ENCODE measurements at regions not wholly inside any gene's neighbourhood (a gene's known extent, or its start where the extent isn't known, plus 50 kb on each side); places are given as distances from the start of the nearest gene placed in this dataset.
"Not testable (repeated sequence)": the region's sequence is repeated elsewhere in the genome, so short reads cannot be mapped to it uniquely, and the experiment has no call there.

DNA sequence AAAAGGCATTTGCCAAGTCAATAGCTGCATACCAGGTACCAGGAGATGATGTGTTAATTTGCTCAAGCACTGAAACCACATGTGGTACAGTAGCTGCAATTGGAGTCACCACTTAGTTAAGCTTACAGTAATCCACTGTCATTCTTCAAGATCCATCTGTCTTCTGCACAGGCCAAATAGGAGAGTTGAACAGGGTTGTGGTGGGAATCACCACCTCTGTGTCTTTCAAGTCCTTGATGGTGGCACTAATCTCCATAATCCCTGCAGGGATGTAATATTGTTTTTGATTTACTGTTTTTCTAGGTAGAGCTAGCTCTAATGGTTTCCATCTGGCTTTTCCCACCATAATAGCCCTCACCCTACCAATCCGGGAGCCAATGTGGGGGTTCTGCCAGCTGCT lies 91.9 kb downstream of the FCRL5 start:
- DNase-seq: no peak

DNA sequence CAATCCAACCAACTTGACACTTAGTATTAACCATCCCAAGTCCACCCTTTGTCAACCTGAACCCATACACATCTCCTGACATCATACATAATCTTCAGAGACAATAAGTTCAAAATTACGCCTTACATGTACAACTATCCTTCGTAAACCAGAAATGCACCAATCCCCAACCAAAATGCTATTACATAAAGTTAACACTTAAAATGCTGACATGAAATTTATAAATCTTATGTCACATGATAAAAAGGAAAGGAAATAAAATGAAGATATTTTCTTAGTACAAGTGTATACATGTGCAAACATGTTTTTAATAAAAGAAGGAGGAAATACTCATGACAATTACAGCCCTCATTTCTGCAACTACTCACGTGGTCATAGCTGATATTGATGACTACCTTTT lies 95.0 kb downstream of the FCRL5 start:
- no peak for DNase-seq

DNA sequence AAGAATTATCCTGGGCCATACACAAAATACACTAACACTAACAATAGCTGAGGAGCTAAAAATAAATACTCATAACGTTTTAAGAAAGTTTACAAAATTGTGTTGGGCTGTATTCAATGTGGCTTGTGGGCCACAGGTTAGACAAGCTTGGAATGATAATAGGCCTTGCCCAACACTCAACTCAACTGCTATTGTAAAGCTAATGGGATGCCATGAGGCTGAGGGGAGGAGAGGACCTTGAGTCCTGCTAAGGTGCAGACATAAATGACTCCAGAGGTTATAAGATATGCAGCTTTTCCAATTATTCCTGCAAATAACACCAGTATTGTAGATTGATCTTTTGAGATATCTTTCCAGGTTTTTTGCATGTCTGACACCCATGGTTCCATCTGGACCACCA lies 97.0 kb downstream of the FCRL5 start:
- DNase-seq: no peak

GRCh38 chr1:157450106-157450505 lies 102.2 kb downstream of the FCRL5 start:
- no peak for DNase-seq

- no peak for DNase-seq
Observed at GRCh38 chr1:157448636-157449035, 103.7 kb downstream of the FCRL5 start.

- not testable (repeated sequence) for DNase-seq
Observed at GRCh38 chr1:157446356-157446755, 106.0 kb downstream of the FCRL5 start.

GRCh38 chr1:157445616-157446140 lies 106.6 kb downstream of the FCRL5 start:
- not testable (repeated sequence) for DNase-seq

GRCh38 chr1:157442065-157442464 lies 110.2 kb downstream of the FCRL5 start:
- DNase-seq: no peak

GRCh38 chr1:157439302-157439954 lies 112.9 kb downstream of the FCRL5 start:
- no peak for DNase-seq

DNA sequence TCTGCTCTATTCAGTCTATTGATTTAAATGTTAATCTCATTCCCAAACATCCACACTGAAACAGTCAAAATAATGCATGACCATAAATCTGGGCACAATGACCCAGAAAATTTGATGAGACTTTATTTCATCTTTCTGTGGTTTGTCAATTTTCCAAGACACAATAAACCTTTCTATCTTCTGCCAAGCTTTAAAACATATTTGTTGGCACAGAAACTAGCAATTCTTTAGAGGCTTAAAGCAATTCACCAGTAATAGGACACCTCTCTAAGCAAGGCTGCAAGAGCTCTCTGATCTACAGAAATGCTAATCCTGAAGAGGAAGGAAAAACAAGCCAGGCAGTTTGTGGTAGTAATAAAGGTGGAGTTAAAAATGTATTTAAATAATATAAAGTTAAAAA lies 113.7 kb downstream of the FCRL5 start:
- DNase-seq: no peak

- DNase-seq: no peak
Observed at GRCh38 chr1:157438146-157438545, 114.2 kb downstream of the FCRL5 start.

DNA sequence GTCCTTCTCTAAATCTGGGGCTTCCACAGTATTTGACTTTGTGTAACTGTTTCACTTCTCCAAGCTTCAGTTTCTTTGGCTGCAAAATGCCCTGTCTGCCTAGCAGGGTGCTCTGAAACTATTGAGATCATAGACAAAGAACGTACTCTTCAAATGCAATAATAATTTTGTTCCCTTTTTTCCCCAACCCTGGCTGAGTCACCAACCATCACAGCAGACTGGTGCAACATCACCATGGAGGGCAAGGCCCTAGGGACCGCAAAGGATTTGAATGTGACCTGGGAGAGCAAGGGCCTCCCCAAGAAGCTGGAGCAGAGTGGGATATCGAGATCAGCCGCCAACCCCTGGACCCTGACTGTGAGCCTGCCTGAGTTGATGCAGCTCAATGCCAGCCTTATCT lies 115.0 kb downstream of the FCRL5 start:
- DNase-seq: no peak

DNA sequence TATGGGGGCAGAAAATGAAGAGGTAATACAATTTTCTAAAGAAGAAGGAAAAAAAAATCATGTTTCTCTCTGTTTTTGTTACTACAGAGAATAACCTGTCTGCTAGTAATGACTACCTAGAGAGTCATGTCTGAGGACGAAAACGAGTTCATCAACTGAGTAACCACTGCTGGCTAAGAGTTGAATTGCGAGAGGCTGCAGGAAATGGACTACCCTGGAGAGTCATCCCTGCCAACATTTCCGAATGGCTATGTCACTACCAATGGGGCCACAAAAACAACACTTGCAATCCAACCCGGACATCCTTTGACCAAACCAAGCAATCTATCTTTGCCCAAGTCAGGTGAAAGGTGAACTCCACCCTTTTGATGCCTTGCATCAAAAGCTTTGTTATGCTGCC lies 120.6 kb downstream of the FCRL5 start:
- no peak for DNase-seq

DNA sequence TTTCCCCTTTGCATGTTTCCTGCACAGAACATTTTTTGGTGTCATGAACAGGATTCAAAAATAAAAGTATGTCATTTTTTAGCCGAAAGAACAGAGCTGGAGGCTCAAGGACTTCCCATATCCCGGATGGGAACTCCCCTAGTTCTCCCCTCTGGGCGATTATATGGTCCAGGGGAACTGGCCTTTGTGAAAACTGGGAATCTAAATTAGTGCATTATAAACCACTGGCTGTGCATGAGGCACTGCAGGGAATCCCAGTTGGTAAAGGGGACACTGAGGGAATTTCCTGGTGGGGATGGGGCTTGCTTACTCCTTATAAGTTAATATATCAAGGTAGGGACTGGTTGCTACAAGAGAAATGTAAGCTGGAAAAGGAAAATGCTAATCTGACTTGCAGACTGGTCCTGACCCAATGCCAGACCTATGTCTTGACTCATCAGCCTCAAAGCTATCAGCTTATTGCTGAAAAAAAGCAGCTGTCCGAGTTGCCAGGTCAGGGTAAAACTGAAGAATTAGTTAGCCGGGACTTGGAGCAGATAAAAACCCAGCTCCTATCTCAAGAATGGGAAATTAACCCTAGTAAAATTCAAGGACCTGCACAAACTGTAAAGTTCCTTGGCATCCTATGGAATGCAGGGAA lies 122.6 kb downstream of the FCRL5 start:
- DNase-seq: no peak

DNA sequence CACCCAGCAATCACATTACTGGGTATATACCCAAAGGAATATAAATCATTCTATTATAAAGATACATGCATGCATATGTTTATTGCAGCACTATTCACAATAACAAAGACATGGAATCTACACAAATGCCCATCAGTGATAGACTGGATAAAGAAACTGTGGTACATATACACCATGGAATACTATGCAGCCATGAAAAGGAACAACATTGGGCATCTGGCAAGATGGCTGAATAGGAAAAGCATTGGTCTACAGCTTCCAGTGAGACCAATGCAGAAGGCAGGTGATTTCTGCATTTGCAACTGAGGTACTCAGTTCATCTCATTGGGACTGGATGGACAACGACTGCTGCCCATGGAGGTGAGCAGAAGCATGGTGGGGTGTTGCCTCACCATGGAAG lies 128.6 kb downstream of the FCRL5 start:
- not testable (repeated sequence) for DNase-seq

DNA sequence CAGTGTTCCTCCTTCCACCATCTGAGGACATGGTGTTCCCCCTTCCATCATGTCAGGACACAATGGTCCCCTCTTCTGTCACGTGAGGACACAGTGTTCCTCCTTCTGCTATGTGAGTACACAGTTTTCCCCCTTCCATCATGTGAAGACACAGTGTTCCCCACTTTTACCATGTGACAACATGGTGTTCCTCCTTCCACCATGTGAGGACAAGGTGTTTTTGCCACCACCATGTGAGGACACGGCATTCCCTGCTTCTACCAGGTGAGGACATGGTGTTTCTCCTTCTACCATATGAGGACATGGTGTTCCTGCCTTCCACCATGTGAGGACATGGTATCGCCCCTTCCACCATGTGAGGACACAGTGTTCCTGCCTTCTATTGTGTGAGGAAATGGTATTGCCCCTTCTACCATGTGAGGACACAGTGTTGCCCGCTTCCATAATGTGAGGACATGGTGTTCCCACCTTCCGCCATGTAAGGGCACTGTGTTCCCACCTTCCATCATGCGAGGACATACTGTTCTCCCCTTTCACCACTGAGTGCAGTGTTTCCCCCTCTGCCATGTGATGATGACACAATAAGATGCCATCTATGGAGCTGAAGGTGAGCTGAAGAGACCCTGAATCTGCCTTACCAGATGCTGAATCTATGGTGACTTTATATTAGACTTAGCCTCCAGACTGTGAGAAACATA lies 132.3 kb downstream of the FCRL5 start:
- DNase-seq: no peak

DNA sequence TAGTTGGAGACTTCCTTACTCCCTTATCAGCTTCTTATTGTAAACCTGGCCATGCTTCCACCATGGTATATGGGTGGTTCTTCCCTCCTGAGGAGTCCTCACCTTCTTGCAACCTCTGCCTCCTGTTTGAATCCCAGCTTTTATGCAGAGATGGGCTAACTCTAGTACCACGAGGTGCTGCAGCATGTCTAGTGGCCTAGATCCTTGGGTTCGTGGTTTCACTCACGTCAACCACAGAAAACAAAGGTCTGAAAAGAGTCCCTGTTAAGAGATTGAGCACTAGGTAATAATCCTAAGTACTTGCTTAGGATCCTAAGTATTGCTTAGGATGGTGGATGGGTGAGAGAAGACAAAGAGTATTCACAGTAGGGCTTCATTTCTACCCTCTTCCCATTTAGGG lies 133.7 kb downstream of the FCRL5 start:
- DNase-seq: no peak

DNA sequence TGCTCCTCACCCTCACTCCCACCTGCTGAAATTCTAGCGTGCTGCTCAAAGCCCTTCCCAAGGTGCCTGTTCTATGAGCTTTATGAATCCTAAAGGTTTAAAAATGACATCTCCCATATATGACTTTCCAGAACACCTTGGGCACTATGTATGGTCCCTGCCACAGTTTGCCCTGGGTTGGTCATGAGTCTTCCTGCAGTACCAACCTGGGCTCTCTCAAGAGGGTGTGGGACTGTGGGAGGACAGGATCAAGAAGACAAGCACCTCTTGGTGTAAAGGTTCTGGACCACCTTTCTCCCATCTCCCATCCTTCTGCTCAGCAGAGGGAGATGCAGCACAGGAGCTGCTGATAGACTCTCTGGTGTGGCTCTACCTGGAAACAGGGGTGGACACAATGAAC lies 134.1 kb downstream of the FCRL5 start:
- no peak for DNase-seq

- DNase-seq: no peak
Observed at GRCh38 chr1:157415661-157416060, 136.7 kb downstream of the FCRL5 start.

DNA sequence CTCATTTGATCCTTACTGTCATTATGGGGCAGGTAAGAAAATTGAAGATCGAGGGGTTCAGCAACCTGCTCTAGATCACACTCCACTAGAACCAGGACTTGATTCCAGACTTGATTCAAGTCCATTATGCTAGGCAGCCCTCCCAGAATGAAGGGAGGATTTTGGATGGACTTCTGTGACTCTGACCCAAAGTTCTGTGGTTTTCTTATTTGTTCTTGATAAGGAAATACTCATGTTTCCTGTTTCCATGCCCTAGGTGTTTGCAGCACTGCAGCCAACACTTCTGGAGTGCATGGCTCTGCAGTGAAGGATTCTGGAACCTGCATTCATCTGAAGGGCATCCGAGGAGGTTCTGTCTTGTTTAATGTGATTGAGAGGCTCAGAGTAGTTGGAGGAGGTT lies 140.0 kb downstream of the FCRL5 start:
- DNase-seq: no peak

GRCh38 chr1:157411769-157412168 lies 140.5 kb downstream of the FCRL5 start:
- no peak for DNase-seq

- DNase-seq: no peak
Observed at GRCh38 chr1:157411064-157411463, 141.3 kb downstream of the FCRL5 start.

GRCh38 chr1:157410457-157410856 lies 141.9 kb downstream of the FCRL5 start:
- no peak for DNase-seq
